D721Med (cell line): ENCODE measurements at regions not wholly inside any gene's neighbourhood (a gene's known extent, or its start where the extent isn't known, plus 50 kb on each side); places are given as distances from the start of the nearest gene placed in this dataset.

Experiments
- DNase-seq: peaks from one replicate; pipeline ENCODE4 v3.0.0; 2011; ENCODE audit warnings: low spot score; ENCODE audit not compliant: insufficient read length
- FAIRE-seq: peaks from 2 replicates; lab custom pipeline; 2011; peaks lifted over from hg19 to GRCh38; lab: Jason Lieb, UNC
- CTCF ChIP-seq: IDR thresholded peaks from 2 replicates; pipeline ENCODE4 v1.5.1; 2012; ENCODE audit warnings: mild to moderate bottlenecking, control low read depth; ENCODE audit not compliant: insufficient read depth; ENCODE audit errors: missing control alignments

- no peak for TF ChIP-seq CTCF
- FAIRE-seq (no peak), DNase-seq (no peak)
These were observed 50.7 kb upstream of the LYVE1 start for GRCh38 chr11:10619131-10619680.

GRCh38 chr11:10618490-10618889, 50.0 kb upstream of the LYVE1 start:
- TF ChIP-seq CTCF: no peak
- DNase-seq (no peak), FAIRE-seq (no peak)
